Hindlimb muscle (tissue), 1 donor: ENCODE measurements at regions not wholly inside any gene's neighbourhood (a gene's known extent, or its start where the extent isn't known, plus 50 kb on each side); places are given as distances from the start of the nearest gene placed in this dataset.
"Not testable (repeated sequence)": the region's sequence is repeated elsewhere in the genome, so short reads cannot be mapped to it uniquely, and the experiment has no call there.

Source experiments
- DNase-seq: peaks from one replicate; pipeline ENCODE4 v3.0.0-alpha.2; 2013

DNA sequence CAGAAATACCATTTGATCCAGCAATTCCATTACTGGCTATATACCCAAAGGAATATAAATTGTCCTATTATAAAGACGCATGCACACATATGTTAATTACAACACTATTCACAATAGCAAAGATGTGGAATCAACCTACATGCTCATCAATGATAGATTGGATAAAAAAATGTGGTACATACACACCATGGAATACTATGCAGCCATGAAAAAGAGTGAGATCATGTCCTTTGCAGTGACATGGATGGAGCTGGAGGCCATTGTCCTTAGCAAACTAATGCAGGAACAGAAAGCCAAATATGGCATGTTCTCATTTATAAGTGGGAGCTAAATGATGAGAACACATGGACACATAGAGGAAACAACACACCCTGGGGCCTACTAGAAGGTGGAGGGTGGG lies 78.3 kb upstream of the EED start:
- DNase-seq: not testable (repeated sequence)

- no peak for DNase-seq
Measured at GRCh38 chr11:86164106-86164505, 80.4 kb upstream of the EED start.

DNA sequence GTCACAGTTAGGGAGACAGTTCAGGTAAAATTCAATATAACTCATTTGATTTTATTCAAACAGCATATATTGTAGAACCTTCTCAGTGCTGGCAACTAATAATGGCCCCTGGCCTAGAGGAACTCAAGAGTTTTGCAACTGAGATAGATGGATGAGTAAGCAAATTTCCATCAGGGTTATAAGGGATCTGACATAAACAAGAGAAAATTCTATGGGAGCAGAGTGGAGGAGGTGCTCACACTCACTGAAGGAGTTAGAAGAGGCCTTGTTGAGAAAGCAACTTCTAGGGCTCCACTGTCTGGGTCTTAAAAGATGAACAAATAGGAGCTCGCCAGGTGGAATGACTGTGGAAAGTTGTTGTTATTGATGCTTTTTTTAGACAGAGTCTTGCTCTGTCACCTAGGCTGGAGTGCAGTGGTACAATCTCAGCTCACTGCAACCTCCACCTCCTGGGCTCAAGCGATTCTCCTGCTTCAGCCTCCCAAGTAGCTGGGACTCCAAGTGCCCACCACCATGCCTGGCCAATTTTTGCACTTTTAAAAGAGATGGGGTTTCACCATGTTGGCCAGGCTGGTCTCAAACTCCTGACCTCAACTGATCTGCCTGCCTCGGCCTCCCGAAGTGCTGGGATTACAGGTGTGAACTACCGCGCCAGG lies 81.2 kb upstream of the EED start:
- DNase-seq: not testable (repeated sequence)

- DNase-seq: no peak
Measured at GRCh38 chr11:86162239-86162638, 82.3 kb upstream of the EED start.

DNA sequence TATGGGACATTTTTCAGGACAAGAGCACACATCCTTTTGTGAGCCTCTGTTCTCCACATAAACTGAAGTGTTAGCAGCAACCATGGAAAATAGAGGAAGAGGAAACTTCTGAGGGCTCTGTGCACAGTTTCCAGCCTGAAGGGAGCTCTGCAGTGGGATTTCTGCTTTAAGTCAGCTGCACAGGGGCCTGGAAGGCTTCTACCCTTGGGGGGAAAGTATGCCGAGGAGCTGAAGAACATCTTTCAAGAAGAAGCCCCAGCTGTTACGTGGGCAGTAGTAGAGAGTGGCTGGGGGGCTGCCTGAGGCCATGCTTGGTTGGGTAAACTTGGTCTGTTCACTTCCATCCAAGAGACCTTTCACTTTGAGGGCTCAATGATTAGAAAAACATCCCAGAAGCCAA lies 82.7 kb upstream of the EED start:
- no peak for DNase-seq

DNA sequence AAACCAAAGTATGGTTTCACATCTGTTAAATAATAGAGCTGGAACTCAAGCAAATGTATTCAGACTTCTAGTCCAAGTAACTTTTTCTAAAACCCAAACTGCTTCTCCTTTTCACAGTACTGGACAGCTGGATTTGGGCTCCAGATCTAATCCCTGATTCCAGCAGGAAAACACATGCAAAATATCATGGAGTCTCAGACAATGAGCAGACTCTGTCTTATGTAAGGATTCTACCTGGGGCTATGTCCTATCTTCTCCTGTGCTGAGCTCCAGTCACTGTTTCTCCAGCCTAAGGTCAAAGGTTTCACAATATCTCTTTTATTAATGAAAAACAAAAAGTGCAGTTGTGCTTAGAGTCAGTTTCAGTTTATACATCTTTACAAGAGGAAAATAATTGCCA lies 83.2 kb upstream of the EED start:
- DNase-seq: no peak

- DNase-seq: no peak
Measured at GRCh38 chr11:86160541-86161149, 83.9 kb upstream of the EED start.

DNA sequence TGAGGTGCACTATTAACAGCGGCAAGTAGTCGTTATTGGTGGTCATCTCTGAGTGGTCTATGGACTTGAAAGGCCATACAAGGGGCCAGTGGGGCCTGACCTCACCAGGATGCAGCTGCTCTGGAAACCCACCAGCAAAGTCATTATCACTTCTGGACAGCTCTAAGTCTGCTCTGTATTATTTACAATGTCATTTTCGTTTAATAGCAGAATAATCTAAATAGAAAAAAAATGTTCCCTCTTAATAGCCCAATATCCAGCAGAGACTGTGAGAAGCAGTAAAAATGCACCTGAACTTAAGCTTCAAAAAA lies 85.0 kb upstream of the EED start:
- no peak for DNase-seq

GRCh38 chr11:86158704-86159580 lies 85.6 kb upstream of the EED start:
- no peak for DNase-seq

- no peak for DNase-seq
Measured at GRCh38 chr11:86157797-86158378, 86.7 kb upstream of the EED start.

DNA sequence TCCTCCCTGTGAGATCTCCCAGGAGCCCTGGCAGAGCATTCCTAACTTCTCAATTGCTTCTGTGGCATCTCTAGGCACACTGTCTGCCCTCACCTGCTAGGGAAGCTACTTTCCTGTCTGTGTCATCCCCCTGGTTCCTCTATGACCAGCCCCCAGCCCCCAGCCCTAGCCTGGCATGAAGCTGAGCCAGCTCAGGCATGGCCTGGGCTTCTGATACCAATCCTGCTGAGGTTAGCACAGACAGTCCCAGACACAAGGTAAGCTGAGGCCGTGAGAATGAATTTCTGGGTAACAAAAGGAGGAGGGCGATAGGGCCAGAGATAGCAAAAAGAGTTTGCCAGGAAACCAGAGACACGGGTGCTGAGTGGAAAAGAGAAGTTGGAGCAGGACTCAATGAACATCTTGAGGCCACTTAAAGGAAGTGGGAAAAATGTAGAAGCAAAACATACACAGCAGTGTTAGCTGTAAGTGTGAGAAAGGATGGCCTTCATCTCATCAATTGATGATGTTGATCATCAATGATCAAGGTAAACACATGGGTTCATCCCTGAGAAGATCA lies 87.6 kb upstream of the PICALM start:
- DNase-seq: no peak

DNA sequence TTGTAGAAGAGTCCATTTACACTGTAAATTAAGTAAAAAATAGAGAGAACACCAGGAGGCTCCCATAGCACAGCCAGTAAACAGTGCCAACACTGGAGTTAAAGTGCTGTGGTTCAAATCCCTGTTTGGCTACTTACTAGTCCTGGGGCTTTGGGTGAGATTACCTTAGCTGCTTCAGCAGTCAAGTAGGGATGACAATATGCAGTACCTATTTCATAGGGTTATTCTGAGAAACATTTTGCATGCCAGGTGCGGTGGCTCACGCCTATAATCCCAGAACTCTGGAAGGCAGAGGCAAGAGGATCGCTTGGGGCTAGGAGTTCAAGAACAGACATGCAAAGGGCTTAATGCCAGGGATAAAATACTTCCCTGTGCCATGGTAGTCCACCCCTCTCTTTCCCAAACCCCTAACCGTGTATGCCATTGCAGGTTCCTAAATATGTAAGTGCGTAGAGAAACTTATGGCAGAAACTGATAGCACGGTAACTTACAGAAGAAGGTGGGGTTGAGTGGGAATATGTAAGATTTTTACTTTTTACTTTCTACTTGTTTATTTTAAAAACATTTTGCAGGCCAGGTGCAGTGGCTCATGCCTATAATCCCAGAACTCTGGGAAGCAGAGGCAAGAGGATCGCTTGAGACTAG lies 86.4 kb upstream of the PICALM start:
- no peak for DNase-seq

DNA sequence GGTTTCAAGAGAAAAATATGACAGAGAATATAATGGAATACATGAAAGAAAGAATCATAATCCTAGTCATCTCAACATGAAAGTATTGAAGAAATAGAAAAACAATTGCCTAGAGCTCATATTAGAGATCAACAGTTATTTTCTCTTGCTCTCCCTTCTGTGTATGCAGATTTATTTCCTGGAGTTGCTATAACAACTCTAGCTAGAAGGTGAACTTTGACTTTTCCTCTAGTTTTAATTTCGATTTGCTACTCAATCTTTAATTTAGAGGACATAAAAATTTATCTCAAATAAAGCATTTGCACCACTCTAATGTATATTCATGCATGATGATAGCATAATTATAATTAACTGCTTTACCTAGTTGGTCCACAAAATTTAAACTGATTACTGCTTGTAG lies 84.6 kb upstream of the PICALM start:
- no peak for DNase-seq

DNA sequence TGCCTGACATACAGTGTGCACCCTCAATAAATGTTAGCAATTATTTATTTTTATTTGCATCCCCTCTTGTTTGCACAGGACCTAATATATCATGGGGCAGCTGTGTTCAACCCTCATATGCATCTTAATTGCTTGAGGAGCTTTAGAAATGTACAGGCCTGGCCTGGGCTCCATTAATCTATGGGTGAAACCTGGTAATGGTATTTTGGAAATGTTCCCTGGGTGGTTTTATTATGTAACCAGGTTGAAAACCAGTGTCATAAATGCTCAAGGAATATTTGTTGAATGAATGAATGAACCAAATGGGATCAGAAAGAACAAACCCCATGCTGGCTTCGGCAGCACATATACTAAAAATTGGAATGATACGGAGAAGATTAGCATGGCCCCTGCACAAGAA lies 84.0 kb upstream of the PICALM start:
- DNase-seq: no peak

DNA sequence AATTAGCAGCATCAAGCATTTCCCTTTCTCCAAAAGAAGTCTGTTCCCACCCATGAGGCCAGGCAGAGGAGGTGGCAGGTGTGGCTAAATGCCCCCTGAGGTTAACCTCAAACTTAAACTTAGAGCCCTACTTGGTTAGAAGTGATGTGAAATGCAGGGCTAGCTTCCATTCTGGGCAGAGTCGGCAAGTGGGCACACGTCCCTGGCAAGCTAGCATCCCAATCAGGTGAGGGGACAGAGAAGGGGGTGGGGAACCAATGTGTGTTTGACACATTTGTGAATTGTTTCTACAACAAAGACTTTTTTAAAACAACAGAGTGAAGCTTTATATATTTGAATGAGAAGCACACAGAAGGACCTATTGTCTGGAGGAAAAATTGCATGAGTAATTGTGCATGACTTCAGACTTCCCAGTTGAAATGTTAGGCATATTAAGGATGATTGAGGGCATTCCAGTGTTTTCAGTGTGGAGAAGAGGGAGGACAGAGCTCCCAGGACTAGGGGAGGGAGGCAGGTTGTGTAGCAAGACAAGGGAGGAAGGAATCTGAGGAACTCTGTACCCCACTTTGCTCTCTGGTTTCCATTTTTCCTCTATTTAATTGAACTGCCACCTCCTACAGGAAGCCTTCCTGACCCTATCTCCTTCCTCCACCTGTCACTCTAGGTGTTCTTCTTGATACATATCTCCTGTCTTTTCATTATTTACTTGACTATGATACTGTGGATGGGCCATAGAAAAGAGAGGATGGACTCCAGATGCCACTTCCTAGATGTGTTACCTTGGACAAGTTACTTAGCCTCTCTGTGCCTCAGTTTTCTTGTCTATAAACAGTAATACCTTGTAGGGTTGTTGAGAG lies 83.3 kb upstream of the PICALM start:
- no peak for DNase-seq

DNA sequence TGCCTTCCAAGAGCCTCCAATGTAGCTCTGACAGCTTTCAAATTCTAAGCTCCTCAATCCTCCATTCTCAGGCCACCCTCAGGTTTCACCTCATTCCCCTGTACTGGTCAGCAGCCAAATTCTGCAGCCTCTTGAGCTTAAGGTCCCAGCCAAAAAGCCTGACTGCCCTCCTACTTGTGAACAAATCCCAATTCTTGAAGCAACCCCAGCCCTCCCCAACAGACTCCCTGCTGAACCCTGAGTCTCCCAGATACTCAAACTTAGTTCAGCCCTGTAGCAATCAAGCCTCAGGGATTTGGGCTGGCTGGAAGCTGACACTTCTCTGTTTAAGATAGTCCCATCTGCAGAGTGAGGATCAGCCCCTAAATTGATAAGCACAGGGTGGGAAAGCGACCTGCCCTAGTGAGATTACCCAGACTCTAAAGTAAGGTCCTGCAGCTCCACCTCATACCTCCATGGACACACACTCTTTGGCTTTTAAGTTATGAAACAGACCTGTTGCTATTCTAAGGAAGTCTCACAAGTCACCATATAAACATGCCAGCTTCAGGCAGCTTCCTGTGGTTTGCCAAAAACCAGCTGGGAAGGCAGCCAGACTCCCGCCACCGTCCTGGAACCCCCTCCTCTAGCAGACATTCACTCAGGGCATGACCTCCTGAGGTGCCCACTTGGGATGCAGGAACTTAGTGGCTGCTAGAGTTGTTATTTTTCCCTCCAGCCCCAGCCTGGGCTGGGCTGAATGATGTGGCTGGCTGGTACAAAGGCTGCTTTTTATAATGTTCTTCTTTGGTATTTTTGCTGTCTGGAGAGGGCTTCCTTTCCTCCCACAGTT lies 82.5 kb upstream of the PICALM start:
- no peak for DNase-seq

DNA sequence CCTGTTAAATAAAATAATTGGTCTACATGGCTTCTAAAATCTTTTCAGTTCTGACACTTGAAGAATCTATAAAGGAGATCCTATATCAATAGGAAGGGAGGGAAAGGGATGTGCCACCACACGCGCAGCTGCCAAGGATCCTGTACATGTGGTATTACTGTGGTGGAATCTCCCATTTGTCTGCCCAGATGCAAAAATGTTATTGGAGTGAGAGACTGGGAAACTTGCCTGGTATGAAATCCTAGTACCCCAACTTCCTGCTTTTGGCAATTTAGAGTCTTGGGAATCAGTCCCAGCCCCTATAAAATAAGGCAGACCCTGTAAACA lies 81.9 kb upstream of the PICALM start:
- DNase-seq: peak; percentile 45

DNA sequence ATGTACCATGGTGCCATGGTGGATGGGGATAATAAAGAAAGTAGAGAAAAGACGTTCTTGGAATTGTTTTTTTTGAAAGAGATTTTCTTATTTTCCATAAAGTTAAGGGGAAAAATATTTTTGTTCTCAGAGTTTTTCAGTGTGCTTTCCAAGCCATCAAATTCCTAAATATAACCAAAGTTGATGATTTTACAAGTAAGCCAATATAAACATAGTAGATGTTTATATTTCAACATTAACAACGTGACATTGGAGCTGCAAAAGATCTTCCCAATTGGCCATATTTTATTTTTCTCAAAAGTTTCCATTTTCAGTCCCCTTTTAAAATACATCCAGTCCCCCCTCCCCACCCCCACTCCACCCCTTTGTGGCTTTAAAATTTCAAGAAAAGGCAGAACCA lies 80.9 kb upstream of the PICALM start:
- DNase-seq: no peak

GRCh38 chr11:86148345-86148747 lies 79.5 kb upstream of the PICALM start:
- DNase-seq: no peak

- DNase-seq: no peak
Measured at GRCh38 chr11:86147004-86147403, 78.1 kb upstream of the PICALM start.
